CD4-positive, CD25-positive, alpha-beta regulatory T cell (primary cell): ENCODE measurements at regions not wholly inside any gene's neighbourhood (a gene's known extent, or its start where the extent isn't known, plus 50 kb on each side); places are given as distances from the start of the nearest gene placed in this dataset.

Experiments used
- ATAC-seq, 2 donors: fragments of 150-1000 bp; cut with Tn5 transposase; one replicate each; pipeline ENCODE4 v1.10.0; 2021; ENCODE audit warnings: low read depth in 2 of 2, moderate number of reproducible peaks in 2 of 2, moderate library complexity in 1 of 2
- DNase-seq, 3 donors: peaks; one replicate each; pipeline versions ENCODE4 v3.0.0 to v3.0.0-alpha.2; 2012 to 2022; ENCODE audit warnings: mixed read lengths in 1 of 3
- H3K27ac ChIP-seq: one replicate; pipeline ENCODE4 v1.7.0; 2013; ENCODE audit warnings: mild to moderate bottlenecking, low read length; ENCODE audit not compliant: insufficient read depth, poor library complexity, severe bottlenecking
- H3K27me3 ChIP-seq: one replicate; pipeline ENCODE4 v1.7.0; 2013; ENCODE audit warnings: low read length; ENCODE audit not compliant: control insufficient read depth, insufficient read depth
- H3K36me3 ChIP-seq: one replicate; pipeline ENCODE4 v1.7.0; 2013; ENCODE audit warnings: mild to moderate bottlenecking, low read length, moderate library complexity; ENCODE audit not compliant: control insufficient read depth, insufficient read depth
- H3K4me1 ChIP-seq: 2 replicates; pipeline ENCODE4 v1.7.0; 2013; ENCODE audit warnings: mild to moderate bottlenecking, low read length; ENCODE audit not compliant: insufficient read depth, control insufficient read depth, poor library complexity, severe bottlenecking
- H3K4me3 ChIP-seq: one replicate; pipeline ENCODE4 v1.7.0; 2013; ENCODE audit warnings: low read depth, mild to moderate bottlenecking, low read length, moderate library complexity
- H3K9me3 ChIP-seq, 2 experiments: 1 replicate in 1 of 2; 2 replicates in 1 of 2; pipeline ENCODE4 v1.7.0; 2013; ENCODE audit warnings: low read length in 2 of 2, mild to moderate bottlenecking in 1 of 2, moderate library complexity in 1 of 2; ENCODE audit not compliant: control insufficient read depth in 2 of 2
- H3K27ac Mint-ChIP-seq, 3 donors: one replicate each; pipeline ENCODE4 v1.8.0; 2020 to 2022; ENCODE audit warnings: mild to moderate bottlenecking in 3 of 3, mixed read lengths in 3 of 3, moderate library complexity in 2 of 3
- H3K27me3 Mint-ChIP-seq: one replicate; pipeline ENCODE4 v1.8.0; 2022; ENCODE audit warnings: mild to moderate bottlenecking, mixed read lengths
- H3K36me3 Mint-ChIP-seq: one replicate; pipeline ENCODE4 v1.8.0; 2020; ENCODE audit warnings: mixed read lengths
- H3K4me1 Mint-ChIP-seq, 4 donors: one replicate each; pipeline ENCODE4 v1.8.0; 2020 to 2022; ENCODE audit warnings: mixed read lengths in 4 of 4, mild to moderate bottlenecking in 1 of 4
- H3K4me3 Mint-ChIP-seq, 4 donors: one replicate each; pipeline ENCODE4 v1.8.0; 2020 to 2022; ENCODE audit warnings: mild to moderate bottlenecking in 4 of 4, mixed read lengths in 4 of 4, moderate library complexity in 3 of 4
- H3K9me3 Mint-ChIP-seq, 7 donors: one replicate each; pipeline ENCODE4 v1.8.0; 2020 to 2022; ENCODE audit warnings: mixed read lengths in 7 of 7, mild to moderate bottlenecking in 3 of 7, moderate library complexity in 2 of 7

- Mint-ChIP-seq H3K27ac (no peak overlapping the region), H3K9me3 (peaks cover 0 to 3% (median 0%) of the 10 kb centered on the region in 7 donors), H3K4me1 (no peaks in the 10 kb centered on the region), H3K27me3 (peaks cover 4% of the 10 kb centered on the region), H3K36me3 (no peaks in the 10 kb centered on the region), H3K4me3 (no peak overlapping the region)
- ATAC-seq (no peak), DNase-seq (no peak)
- Histone ChIP-seq H3K36me3 (no peaks in the 10 kb centered on the region), H3K4me1 (no peaks in the 10 kb centered on the region), H3K4me3 (no peak overlapping the region), H3K27ac (no peak overlapping the region), H3K27me3 (no peaks in the 10 kb centered on the region), H3K9me3 (no peaks in the 10 kb centered on the region)
Measured at GRCh38 chr15:96703794-96704550, 373.5 kb downstream of the NR2F2 start.

GRCh38 chr15:96716075-96716474, 385.6 kb downstream of the NR2F2 start:
- Histone ChIP-seq H3K27me3 (no peaks in the 10 kb centered on the region), H3K27ac (no peak overlapping the region), H3K4me1 (no peaks in the 10 kb centered on the region), H3K4me3 (no peak overlapping the region), H3K36me3 (no peaks in the 10 kb centered on the region), H3K9me3 (peaks cover 0 to 2% of the 10 kb centered on the region in 2 experiments)
- Mint-ChIP-seq H3K36me3 (no peaks in the 10 kb centered on the region), H3K27ac (no peak overlapping the region), H3K4me1 (no peaks in the 10 kb centered on the region), H3K27me3 (no peaks in the 10 kb centered on the region), H3K4me3 (no peak overlapping the region), H3K9me3 (peaks cover 0 to 9% (median 2%) of the 10 kb centered on the region in 7 donors)
- DNase-seq (no peak), ATAC-seq (no peak)

GRCh38 chr15:96716478-96716877, 386.0 kb downstream of the NR2F2 start:
- Mint-ChIP-seq H3K4me1 (no peaks in the 10 kb centered on the region), H3K9me3 (peaks cover 0 to 9% (median 3%) of the 10 kb centered on the region in 7 donors), H3K27ac (no peak overlapping the region), H3K4me3 (no peak overlapping the region), H3K36me3 (no peaks in the 10 kb centered on the region), H3K27me3 (no peaks in the 10 kb centered on the region)
- DNase-seq (no peak), ATAC-seq (no peak)
- Histone ChIP-seq H3K9me3 (peaks cover 0 to 2% of the 10 kb centered on the region in 2 experiments), H3K36me3 (no peaks in the 10 kb centered on the region), H3K27ac (no peak overlapping the region), H3K27me3 (no peaks in the 10 kb centered on the region), H3K4me1 (no peaks in the 10 kb centered on the region), H3K4me3 (no peak overlapping the region)

GRCh38 chr15:96720251-96720650, 389.8 kb downstream of the NR2F2 start:
- Histone ChIP-seq H3K36me3 (no peaks in the 10 kb centered on the region), H3K9me3 (peaks cover 0 to 2% of the 10 kb centered on the region in 2 experiments), H3K27me3 (no peaks in the 10 kb centered on the region), H3K4me1 (no peaks in the 10 kb centered on the region), H3K27ac (no peak overlapping the region), H3K4me3 (no peak overlapping the region)
- ATAC-seq (no peak), DNase-seq (no peak)
- Mint-ChIP-seq H3K27me3 (no peaks in the 10 kb centered on the region), H3K4me1 (no peaks in the 10 kb centered on the region), H3K27ac (no peak overlapping the region), H3K9me3 (peaks cover 0 to 10% (median 5%) of the 10 kb centered on the region in 7 donors), H3K4me3 (no peak overlapping the region), H3K36me3 (no peaks in the 10 kb centered on the region)

GRCh38 chr15:96720656-96721055, 390.2 kb downstream of the NR2F2 start:
- Mint-ChIP-seq H3K36me3 (no peaks in the 10 kb centered on the region), H3K4me3 (no peak overlapping the region), H3K9me3 (peaks cover 0 to 10% (median 5%) of the 10 kb centered on the region in 7 donors), H3K27me3 (no peaks in the 10 kb centered on the region), H3K27ac (no peak overlapping the region), H3K4me1 (no peaks in the 10 kb centered on the region)
- H3K27ac ChIP-seq = no peak overlapping the region
- DNase-seq = no peak
- no peak for ATAC-seq
- no peak overlapping the region for H3K4me3 ChIP-seq
- no peaks in the 10 kb centered on the region for H3K4me1 ChIP-seq
- peaks cover 0 to 2% of the 10 kb centered on the region in 2 experiments for H3K9me3 ChIP-seq
- H3K36me3 ChIP-seq = no peaks in the 10 kb centered on the region
- no peaks in the 10 kb centered on the region for H3K27me3 ChIP-seq

- no peaks in the 10 kb centered on the region for H3K9me3 ChIP-seq
- H3K36me3 ChIP-seq = no peaks in the 10 kb centered on the region
- Mint-ChIP-seq H3K27me3 (no peaks in the 10 kb centered on the region), H3K4me3 (no peak overlapping the region), H3K36me3 (no peaks in the 10 kb centered on the region), H3K27ac (no peak overlapping the region), H3K4me1 (no peaks in the 10 kb centered on the region), H3K9me3 (peaks cover 0 to 7% (median 2%) of the 10 kb centered on the region in 7 donors)
- no peak for ATAC-seq
- H3K27ac ChIP-seq = no peak overlapping the region
- no peak for DNase-seq
- H3K4me1 ChIP-seq = no peaks in the 10 kb centered on the region
- H3K27me3 ChIP-seq = no peaks in the 10 kb centered on the region
- H3K4me3 ChIP-seq = no peak overlapping the region
Measured at GRCh38 chr15:96728591-96728990, 398.1 kb downstream of the NR2F2 start.

GRCh38 chr15:96732704-96733103, 402.2 kb downstream of the NR2F2 start:
- Histone ChIP-seq H3K4me3 (no peak overlapping the region), H3K4me1 (no peaks in the 10 kb centered on the region), H3K9me3 (no peaks in the 10 kb centered on the region), H3K27me3 (no peaks in the 10 kb centered on the region), H3K36me3 (no peaks in the 10 kb centered on the region), H3K27ac (no peak overlapping the region)
- H3K4me3 Mint-ChIP-seq = no peak overlapping the region
- DNase-seq = no peak
- no peak overlapping the region for H3K27ac Mint-ChIP-seq
- no peak for ATAC-seq
- H3K36me3 Mint-ChIP-seq = no peaks in the 10 kb centered on the region
- no peaks in the 10 kb centered on the region for H3K27me3 Mint-ChIP-seq
- H3K9me3 Mint-ChIP-seq = peaks cover 0 to 9% (median 0%) of the 10 kb centered on the region in 7 donors
- no peaks in the 10 kb centered on the region for H3K4me1 Mint-ChIP-seq

GRCh38 chr15:96733721-96734120, 403.2 kb downstream of the NR2F2 start:
- no peak overlapping the region for H3K27ac Mint-ChIP-seq
- H3K36me3 Mint-ChIP-seq = no peaks in the 10 kb centered on the region
- no peak overlapping the region for H3K4me3 Mint-ChIP-seq
- no peak overlapping the region for H3K27ac ChIP-seq
- H3K4me3 ChIP-seq = no peak overlapping the region
- ATAC-seq = no peak
- DNase-seq = no peak
- H3K9me3 Mint-ChIP-seq = peaks cover 0 to 9% (median 0%) of the 10 kb centered on the region in 7 donors
- peaks cover 0 to 6% of the 10 kb centered on the region in 2 experiments for H3K9me3 ChIP-seq
- H3K4me1 ChIP-seq = no peaks in the 10 kb centered on the region
- no peaks in the 10 kb centered on the region for H3K27me3 ChIP-seq
- no peaks in the 10 kb centered on the region for H3K36me3 ChIP-seq
- H3K27me3 Mint-ChIP-seq = no peaks in the 10 kb centered on the region
- no peaks in the 10 kb centered on the region for H3K4me1 Mint-ChIP-seq
